ENCODE measurements at regions not wholly inside any gene's neighbourhood (a gene's known extent, or its start where the extent isn't known, plus 50 kb on each side); places are given as distances from the start of the nearest gene placed in this dataset.

- H3K4me3 ChIP-seq, result no peak overlapping the region
- H3K9me3 ChIP-seq, result peaks cover 0 to 2% (median 0%) of the 10 kb centered on the region in 3 donors
- H3K4me1 ChIP-seq, result no peaks in the 10 kb centered on the region
- WGBS, 2 donors, result 40 to 64% methylated on average over 2 of the region's 2 CpGs
- no peak overlapping the region for H3K27ac ChIP-seq
- TF ChIP-seq, protein P1, sequence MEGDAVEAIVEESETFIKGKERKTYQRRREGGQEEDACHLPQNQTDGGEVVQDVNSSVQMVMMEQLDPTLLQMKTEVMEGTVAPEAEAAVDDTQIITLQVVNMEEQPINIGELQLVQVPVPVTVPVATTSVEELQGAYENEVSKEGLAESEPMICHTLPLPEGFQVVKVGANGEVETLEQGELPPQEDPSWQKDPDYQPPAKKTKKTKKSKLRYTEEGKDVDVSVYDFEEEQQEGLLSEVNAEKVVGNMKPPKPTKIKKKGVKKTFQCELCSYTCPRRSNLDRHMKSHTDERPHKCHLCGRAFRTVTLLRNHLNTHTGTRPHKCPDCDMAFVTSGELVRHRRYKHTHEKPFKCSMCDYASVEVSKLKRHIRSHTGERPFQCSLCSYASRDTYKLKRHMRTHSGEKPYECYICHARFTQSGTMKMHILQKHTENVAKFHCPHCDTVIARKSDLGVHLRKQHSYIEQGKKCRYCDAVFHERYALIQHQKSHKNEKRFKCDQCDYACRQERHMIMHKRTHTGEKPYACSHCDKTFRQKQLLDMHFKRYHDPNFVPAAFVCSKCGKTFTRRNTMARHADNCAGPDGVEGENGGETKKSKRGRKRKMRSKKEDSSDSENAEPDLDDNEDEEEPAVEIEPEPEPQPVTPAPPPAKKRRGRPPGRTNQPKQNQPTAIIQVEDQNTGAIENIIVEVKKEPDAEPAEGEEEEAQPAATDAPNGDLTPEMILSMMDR (IDR thresholded peaks at IDR 0.05), result no peak
- TF ChIP-seq POLR2A (IDR thresholded peaks at IDR 0.05), result no peak
- DNase-seq, result no peak
- H3K36me3 ChIP-seq, result no peaks in the 10 kb centered on the region
- intact Hi-C loops (cut with DNase I), result no loop called here
- H3K27me3 ChIP-seq, result no peaks in the 10 kb centered on the region
Observed at GRCh38 chr3:25938566-25939325, 148.9 kb downstream of the OXSM start.

DNA sequence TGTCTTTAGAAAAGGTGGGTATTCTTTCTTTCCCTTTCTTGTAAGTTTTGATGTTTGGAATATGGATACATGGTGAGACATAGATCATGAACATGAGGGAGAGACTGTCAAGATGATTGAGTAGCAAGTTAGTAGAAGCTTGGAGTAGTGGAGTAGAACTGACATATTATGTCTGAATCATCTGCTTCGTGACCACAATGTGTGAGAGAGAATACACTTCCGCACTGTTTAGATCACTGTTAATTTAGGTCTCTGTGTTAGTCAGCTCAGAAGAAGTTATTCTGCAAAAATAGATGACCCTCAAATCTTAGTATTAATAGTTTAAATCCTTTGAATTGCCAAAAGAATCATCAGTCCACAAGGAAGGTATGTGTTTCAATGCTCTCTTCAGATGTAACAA, 151.0 kb downstream of the OXSM start:
- intact Hi-C loops (cut with DNase I), result no loop called here
- TF ChIP-seq POLR2A (IDR thresholded peaks at IDR 0.05), result no peak
- TF ChIP-seq, protein P1 (IDR thresholded peaks at IDR 0.05), result no peak
- H3K4me1 ChIP-seq, result no peaks in the 10 kb centered on the region
- no peaks in the 10 kb centered on the region for H3K27me3 ChIP-seq
- WGBS, 2 donors, result 82 to 89% methylated on average over 2 of the region's 2 CpGs
- no peaks in the 10 kb centered on the region for H3K9me3 ChIP-seq
- DNase-seq, result no peak
- no peak overlapping the region for H3K27ac ChIP-seq
- no peak overlapping the region for H3K4me3 ChIP-seq
- H3K36me3 ChIP-seq, result no peaks in the 10 kb centered on the region

DNA sequence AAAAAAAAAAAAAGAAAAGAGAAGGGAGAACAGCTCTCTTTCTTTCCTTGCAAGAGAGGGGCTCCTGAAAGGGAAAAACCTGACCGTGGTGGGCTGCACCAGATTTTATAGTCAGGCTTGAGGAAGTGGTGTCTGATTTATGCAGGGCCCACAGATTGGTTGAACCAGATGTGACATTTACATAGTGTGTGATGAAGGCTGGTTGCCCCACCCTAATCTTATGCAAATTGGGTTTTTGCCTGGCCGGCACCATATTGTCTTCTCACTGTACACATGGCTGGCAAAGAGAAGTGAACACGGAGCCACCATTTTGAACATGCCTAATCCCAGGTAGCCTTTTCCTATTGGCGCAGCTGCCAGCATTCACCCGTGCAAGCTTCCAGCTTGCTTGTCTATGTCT, 154.4 kb downstream of the OXSM start:
- Histone ChIP-seq H3K4me1 (no peaks in the 10 kb centered on the region), H3K27me3 (no peaks in the 10 kb centered on the region), H3K9me3 (no peaks in the 10 kb centered on the region), H3K27ac (no peak overlapping the region), H3K4me3 (no peak overlapping the region), H3K36me3 (no peaks in the 10 kb centered on the region)
- DNase-seq, result no peak
- WGBS, 2 donors, result 86 to 88% methylated on average over 5 of the region's 5 CpGs
- intact Hi-C loops (cut with DNase I), result no loop called here
- TF ChIP-seq, protein P1 (IDR thresholded peaks at IDR 0.05), result no peak
- TF ChIP-seq POLR2A (IDR thresholded peaks at IDR 0.05), result no peak

GRCh38 chr3:25945366-25945765, 155.5 kb downstream of the OXSM start:
- H3K9me3 ChIP-seq, result no peaks in the 10 kb centered on the region
- TF ChIP-seq POLR2A (IDR thresholded peaks at IDR 0.05), result no peak
- TF ChIP-seq, protein P1 (IDR thresholded peaks at IDR 0.05), result no peak
- no peak overlapping the region for H3K27ac ChIP-seq
- intact Hi-C loops (cut with DNase I), result no loop called here
- H3K27me3 ChIP-seq, result no peaks in the 10 kb centered on the region
- no peaks in the 10 kb centered on the region for H3K36me3 ChIP-seq
- no peak for DNase-seq
- no peaks in the 10 kb centered on the region for H3K4me1 ChIP-seq
- no peak overlapping the region for H3K4me3 ChIP-seq

GRCh38 chr3:25945836-25946235, 155.9 kb downstream of the OXSM start:
- DNase-seq, result no peak
- Histone ChIP-seq H3K36me3 (no peaks in the 10 kb centered on the region), H3K4me1 (no peaks in the 10 kb centered on the region), H3K27ac (no peak overlapping the region), H3K27me3 (no peaks in the 10 kb centered on the region), H3K4me3 (no peak overlapping the region), H3K9me3 (no peaks in the 10 kb centered on the region)
- no peak for TF ChIP-seq POLR2A (IDR thresholded peaks at IDR 0.05)
- TF ChIP-seq, protein P1 (IDR thresholded peaks at IDR 0.05), result no peak
- intact Hi-C loops (cut with DNase I), result no loop called here
- WGBS, 2 donors, result 77 to 78% methylated on average over 1 of the region's 1 CpG
